ENCODE measurements at regions not wholly inside any gene's neighbourhood (a gene's known extent, or its start where the extent isn't known, plus 50 kb on each side); places are given as distances from the start of the nearest gene placed in this dataset.

GRCh38 chr3:153442799-153443487 is 280.9 kb downstream of the RAP2B start:
- CTCF ChIA-PET: no interaction called here

GRCh38 chr3:153443961-153444360 is 281.9 kb downstream of the RAP2B start:
- ChIA-PET POLR2A (no interaction called here), CTCF (no interaction called here)
- no peak for TF ChIP-seq ZNF394 (tag by site-specific recombination; IDR thresholded peaks at IDR 0.05; ENCODE audit: borderline replicate concordance)
- TF ChIP-seq, protein P1, sequence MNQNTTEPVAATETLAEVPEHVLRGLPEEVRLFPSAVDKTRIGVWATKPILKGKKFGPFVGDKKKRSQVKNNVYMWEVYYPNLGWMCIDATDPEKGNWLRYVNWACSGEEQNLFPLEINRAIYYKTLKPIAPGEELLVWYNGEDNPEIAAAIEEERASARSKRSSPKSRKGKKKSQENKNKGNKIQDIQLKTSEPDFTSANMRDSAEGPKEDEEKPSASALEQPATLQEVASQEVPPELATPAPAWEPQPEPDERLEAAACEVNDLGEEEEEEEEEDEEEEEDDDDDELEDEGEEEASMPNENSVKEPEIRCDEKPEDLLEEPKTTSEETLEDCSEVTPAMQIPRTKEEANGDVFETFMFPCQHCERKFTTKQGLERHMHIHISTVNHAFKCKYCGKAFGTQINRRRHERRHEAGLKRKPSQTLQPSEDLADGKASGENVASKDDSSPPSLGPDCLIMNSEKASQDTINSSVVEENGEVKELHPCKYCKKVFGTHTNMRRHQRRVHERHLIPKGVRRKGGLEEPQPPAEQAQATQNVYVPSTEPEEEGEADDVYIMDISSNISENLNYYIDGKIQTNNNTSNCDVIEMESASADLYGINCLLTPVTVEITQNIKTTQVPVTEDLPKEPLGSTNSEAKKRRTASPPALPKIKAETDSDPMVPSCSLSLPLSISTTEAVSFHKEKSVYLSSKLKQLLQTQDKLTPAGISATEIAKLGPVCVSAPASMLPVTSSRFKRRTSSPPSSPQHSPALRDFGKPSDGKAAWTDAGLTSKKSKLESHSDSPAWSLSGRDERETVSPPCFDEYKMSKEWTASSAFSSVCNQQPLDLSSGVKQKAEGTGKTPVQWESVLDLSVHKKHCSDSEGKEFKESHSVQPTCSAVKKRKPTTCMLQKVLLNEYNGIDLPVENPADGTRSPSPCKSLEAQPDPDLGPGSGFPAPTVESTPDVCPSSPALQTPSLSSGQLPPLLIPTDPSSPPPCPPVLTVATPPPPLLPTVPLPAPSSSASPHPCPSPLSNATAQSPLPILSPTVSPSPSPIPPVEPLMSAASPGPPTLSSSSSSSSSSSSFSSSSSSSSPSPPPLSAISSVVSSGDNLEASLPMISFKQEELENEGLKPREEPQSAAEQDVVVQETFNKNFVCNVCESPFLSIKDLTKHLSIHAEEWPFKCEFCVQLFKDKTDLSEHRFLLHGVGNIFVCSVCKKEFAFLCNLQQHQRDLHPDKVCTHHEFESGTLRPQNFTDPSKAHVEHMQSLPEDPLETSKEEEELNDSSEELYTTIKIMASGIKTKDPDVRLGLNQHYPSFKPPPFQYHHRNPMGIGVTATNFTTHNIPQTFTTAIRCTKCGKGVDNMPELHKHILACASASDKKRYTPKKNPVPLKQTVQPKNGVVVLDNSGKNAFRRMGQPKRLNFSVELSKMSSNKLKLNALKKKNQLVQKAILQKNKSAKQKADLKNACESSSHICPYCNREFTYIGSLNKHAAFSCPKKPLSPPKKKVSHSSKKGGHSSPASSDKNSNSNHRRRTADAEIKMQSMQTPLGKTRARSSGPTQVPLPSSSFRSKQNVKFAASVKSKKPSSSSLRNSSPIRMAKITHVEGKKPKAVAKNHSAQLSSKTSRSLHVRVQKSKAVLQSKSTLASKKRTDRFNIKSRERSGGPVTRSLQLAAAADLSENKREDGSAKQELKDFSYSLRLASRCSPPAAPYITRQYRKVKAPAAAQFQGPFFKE (tag by site-specific recombination; IDR thresholded peaks at IDR 0.05; ENCODE audit: borderline replicate concordance): no peak
- TF ChIP-seq ZNF423 (tag by site-specific recombination; IDR thresholded peaks at IDR 0.05): no peak
- no peak for TF ChIP-seq ZNF777 (tag by site-specific recombination; IDR thresholded peaks at IDR 0.05; ENCODE audit: borderline replicate concordance)
- TF ChIP-seq ZNF776 (tag by site-specific recombination; IDR thresholded peaks at IDR 0.05; ENCODE audit: borderline replicate concordance): no peak
- TF ChIP-seq ZNF169 (tag by site-specific recombination; IDR thresholded peaks at IDR 0.05): no peak
- TF ChIP-seq ZNF707 (tag by site-specific recombination; IDR thresholded peaks at IDR 0.05): no peak
- no peak for TF ChIP-seq OSR2 (tag by site-specific recombination; IDR thresholded peaks at IDR 0.05)
- no peak for TF ChIP-seq ZNF19 (tag by site-specific recombination; IDR thresholded peaks at IDR 0.05; ENCODE audit: low read depth)
- TF ChIP-seq ZNF529 (tag by site-specific recombination; IDR thresholded peaks at IDR 0.05; ENCODE audit: insufficient replicate concordance): no peak
- no peak for TF ChIP-seq HOXD13 (CRISPR knock-in tag; IDR thresholded peaks at IDR 0.05; ENCODE audit: borderline replicate concordance)
- TF ChIP-seq, protein P2, sequence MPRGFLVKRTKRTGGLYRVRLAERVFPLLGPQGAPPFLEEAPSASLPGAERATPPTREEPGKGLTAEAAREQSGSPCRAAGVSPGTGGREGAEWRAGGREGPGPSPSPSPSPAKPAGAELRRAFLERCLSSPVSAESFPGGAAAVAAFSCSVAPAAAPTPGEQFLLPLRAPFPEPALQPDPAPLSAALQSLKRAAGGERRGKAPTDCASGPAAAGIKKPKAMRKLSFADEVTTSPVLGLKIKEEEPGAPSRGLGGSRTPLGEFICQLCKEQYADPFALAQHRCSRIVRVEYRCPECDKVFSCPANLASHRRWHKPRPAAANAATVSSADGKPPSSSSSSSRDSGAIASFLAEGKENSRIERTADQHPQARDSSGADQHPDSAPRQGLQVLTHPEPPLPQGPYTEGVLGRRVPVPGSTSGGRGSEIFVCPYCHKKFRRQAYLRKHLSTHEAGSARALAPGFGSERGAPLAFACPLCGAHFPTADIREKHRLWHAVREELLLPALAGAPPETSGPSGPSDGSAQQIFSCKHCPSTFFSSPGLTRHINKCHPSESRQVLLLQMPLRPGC (tag by site-specific recombination; IDR thresholded peaks at IDR 0.05): no peak
- no peak for TF ChIP-seq ZNF48 (tag by site-specific recombination; IDR thresholded peaks at IDR 0.05)
- TF ChIP-seq ZNF596 (tag by site-specific recombination; IDR thresholded peaks at IDR 0.05): no peak
- no peak for TF ChIP-seq ZNF830 (tag by site-specific recombination; IDR thresholded peaks at IDR 0.05; ENCODE audit: low read depth)
- no peak overlapping the region for H3K27ac ChIP-seq (ENCODE audit: extremely low read depth, low read depth, low read length)
- H3K36me3 ChIP-seq (ENCODE audit: control insufficient read depth in 2 of 2, insufficient read depth in 1 of 2, low read length in 2 of 2): no peaks in the 10 kb centered on the region
- H3K9me3 ChIP-seq (ENCODE audit: control insufficient read depth, insufficient read depth, low read depth, low read length): no peaks in the 10 kb centered on the region
- no peaks in the 10 kb centered on the region for H3K4me1 ChIP-seq (ENCODE audit: control insufficient read depth, insufficient read depth, low read length)
- H3K4me3 ChIP-seq (ENCODE audit: low read depth, low read length): no peak overlapping the region

More at GRCh38 chr3:153442799-153443487, 280.9 kb downstream of the RAP2B start:
- Histone ChIP-seq H3K9me3 (ENCODE audit: control insufficient read depth, insufficient read depth, low read depth, low read length) (no peaks in the 10 kb centered on the region), H3K27ac (ENCODE audit: extremely low read depth, low read depth, low read length) (no peak overlapping the region), H3K4me1 (ENCODE audit: control insufficient read depth, insufficient read depth, low read length) (no peaks in the 10 kb centered on the region), H3K4me3 (ENCODE audit: low read depth, low read length) (no peak overlapping the region), H3K36me3 (ENCODE audit: control insufficient read depth in 2 of 2, insufficient read depth in 1 of 2, low read length in 2 of 2) (no peaks in the 10 kb centered on the region)
- TF ChIP-seq ZNF596 (tag by site-specific recombination; IDR thresholded peaks at IDR 0.05) (peak; percentile 83), SCRT1 (tag by site-specific recombination; IDR thresholded peaks at IDR 0.05; ENCODE audit: borderline replicate concordance) (no peak), FEZF1 (tag by site-specific recombination; IDR thresholded peaks at IDR 0.05) (no peak), ZFP41 (tag by site-specific recombination; IDR thresholded peaks at IDR 0.05; ENCODE audit: borderline replicate concordance) (no peak)
- POLR2A ChIA-PET: no interaction called here

Measured in HEK293 (cell line).